C4-2B (cell line): ENCODE measurements at regions not wholly inside any gene's neighbourhood (a gene's known extent, or its start where the extent isn't known, plus 50 kb on each side); places are given as distances from the start of the nearest gene placed in this dataset.

Experiments
- H3K27ac ChIP-seq: fragments of 450-650 bp; 2 replicates; pipeline ENCODE4 v1.5.1; 2017
- ZFX ChIP-seq: fragments of 450-650 bp; IDR thresholded peaks from 2 replicates; pipeline ENCODE4 v1.6.1; 2017
- TF ChIP-seq, protein P1 (sequence below): fragments of 450-650 bp; conservative IDR thresholded peaks from 2 replicates; pipeline ENCODE4 v1.5.1; 2017; ENCODE audit warnings: mild to moderate bottlenecking

DNA sequence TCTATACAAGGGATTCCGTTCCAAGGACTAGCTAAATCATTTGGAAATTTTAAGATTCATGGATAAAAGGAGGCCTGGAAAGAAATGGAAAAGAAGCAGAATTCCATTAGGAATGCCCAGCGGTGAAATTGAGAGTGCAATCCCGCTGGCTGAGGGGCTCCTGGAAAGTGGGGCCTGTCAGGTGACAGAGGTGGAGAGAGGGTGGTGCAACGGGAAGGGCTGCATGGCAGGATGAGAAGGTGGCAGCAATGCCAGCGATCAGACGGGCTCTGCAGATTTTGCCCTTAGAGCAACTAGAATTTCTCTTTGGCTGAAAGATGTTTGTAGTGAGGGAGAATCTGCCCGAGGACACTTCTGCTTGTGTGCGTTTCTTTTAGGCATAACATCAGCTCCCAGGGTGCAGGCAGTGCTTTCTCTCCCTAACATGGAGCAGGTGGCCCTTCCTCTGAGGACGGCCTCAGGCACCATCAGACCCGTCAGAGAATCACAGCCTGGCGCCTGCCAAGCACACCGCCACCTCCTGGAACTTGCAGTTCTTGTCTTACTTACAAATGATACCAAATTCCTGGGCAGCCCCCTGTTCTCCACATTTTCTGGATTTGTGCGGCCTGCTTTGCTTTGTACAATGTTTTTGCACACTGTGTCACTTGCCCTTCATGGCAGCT, 261.6 kb downstream of the NDUFA10 start:
- no peak for TF ChIP-seq ZFX
- TF ChIP-seq, protein P1, sequence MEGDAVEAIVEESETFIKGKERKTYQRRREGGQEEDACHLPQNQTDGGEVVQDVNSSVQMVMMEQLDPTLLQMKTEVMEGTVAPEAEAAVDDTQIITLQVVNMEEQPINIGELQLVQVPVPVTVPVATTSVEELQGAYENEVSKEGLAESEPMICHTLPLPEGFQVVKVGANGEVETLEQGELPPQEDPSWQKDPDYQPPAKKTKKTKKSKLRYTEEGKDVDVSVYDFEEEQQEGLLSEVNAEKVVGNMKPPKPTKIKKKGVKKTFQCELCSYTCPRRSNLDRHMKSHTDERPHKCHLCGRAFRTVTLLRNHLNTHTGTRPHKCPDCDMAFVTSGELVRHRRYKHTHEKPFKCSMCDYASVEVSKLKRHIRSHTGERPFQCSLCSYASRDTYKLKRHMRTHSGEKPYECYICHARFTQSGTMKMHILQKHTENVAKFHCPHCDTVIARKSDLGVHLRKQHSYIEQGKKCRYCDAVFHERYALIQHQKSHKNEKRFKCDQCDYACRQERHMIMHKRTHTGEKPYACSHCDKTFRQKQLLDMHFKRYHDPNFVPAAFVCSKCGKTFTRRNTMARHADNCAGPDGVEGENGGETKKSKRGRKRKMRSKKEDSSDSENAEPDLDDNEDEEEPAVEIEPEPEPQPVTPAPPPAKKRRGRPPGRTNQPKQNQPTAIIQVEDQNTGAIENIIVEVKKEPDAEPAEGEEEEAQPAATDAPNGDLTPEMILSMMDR: no peak; the same call in 1 of the 2 replicates

DNA sequence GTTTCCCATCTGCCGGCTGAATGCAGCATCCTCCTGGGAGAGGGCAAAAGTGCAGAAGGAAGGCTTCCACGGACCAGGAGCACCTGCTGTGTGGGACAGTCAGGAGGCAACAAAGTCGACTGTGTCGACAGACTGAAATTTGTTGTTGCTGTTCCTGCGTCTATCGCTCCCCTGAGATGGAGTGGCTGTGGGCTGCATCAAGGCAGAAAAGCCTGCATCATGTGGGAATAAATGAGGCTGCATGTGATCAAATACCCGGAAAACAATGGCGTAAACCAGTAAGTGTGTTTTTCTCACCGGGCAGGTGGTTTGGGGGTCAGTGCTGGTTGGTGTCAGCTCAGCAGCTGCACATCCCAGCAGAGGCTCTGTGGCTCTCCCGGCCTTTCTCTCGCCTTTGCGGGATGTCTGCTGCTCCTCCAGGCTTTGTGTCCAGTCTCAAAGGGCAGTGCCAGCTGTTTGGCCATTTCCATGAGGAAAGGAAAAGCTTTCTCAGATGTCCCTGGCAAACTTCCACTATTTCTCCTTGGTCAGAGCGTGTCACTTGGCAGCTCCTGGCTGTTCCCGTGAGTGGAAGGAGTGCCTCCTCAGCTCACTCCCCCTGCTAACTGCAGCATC, 262.4 kb downstream of the NDUFA10 start:
- no peak for TF ChIP-seq ZFX
- TF ChIP-seq, protein P1: no peak
- no peak overlapping the region for H3K27ac ChIP-seq

More for the DNA sequence above, 261.6 kb downstream of the NDUFA10 start:
- no peak overlapping the region for H3K27ac ChIP-seq

DNA sequence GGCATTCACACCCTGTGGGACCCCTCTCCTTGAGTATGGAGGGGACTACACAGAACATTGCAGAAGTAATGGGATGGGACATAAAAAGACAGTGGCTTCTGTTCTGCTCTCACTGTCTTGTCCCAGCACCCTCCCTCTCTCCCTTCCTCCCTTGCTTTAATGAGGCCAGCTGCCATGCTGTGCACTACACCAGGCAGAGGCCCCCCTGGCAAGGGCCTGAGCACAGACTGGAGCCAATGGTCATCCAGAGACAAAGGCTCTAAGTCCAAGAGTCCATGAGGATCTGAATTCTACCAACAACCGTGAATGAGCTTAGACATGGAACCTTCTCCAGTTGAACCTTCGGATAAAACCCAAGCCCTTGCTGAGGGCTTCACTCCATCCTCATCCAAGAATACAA, 263.0 kb downstream of the NDUFA10 start:
- TF ChIP-seq, protein P1: no peak
- no peak for TF ChIP-seq ZFX
- no peak overlapping the region for H3K27ac ChIP-seq

DNA sequence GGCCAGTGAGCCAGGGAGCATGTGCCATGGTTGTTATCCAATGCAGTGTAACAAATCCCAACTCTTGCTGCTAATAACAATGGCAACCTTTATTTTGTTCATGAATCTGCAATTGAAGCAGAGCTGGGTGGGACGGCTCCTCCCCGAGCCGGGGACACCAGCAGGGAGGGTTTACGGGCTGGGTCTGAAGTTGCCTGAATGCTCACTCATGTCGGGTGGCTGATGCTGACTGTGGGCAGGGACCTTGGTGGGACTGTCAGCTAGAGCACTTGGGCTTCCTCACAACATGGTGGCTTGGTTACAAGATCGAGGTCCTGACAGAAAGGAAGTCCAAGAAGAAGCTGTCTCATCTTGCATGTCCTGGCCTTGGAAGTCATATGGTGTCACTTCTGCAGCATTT, 264.5 kb downstream of the NDUFA10 start:
- TF ChIP-seq ZFX: no peak
- TF ChIP-seq, protein P1: no peak

DNA sequence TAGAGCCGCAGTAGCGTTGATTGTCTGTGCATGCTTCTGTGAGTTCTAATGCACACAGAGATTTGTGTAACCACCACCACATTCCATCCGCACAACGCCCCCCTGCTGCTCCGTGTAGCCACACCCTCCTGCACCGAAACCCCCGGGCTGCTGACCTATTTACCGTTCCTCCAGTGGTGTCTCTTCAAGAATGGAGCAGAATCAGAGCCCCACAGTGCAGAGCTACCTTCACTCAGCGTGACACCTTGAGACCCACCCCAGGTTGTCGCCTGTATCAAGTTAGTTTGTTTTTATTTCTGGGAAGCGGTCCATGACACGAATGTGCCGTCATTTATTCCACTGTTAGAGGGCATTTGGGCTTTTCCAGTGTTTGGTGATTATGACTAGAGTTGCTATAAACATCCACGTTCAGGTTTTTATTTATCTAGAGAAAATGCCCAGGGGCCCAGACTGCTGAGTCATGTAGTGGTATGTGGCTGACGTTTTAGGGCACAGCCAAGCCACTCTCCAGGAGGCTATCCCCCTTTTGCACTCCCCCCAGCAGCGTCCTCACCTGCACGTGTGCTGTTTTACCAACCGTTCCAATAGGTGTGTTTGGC, 266.8 kb downstream of the NDUFA10 start:
- H3K27ac ChIP-seq: no peak overlapping the region
- TF ChIP-seq, protein P1: no peak
- TF ChIP-seq ZFX: no peak

More for the DNA sequence above, 264.5 kb downstream of the NDUFA10 start:
- no peak overlapping the region for H3K27ac ChIP-seq

DNA sequence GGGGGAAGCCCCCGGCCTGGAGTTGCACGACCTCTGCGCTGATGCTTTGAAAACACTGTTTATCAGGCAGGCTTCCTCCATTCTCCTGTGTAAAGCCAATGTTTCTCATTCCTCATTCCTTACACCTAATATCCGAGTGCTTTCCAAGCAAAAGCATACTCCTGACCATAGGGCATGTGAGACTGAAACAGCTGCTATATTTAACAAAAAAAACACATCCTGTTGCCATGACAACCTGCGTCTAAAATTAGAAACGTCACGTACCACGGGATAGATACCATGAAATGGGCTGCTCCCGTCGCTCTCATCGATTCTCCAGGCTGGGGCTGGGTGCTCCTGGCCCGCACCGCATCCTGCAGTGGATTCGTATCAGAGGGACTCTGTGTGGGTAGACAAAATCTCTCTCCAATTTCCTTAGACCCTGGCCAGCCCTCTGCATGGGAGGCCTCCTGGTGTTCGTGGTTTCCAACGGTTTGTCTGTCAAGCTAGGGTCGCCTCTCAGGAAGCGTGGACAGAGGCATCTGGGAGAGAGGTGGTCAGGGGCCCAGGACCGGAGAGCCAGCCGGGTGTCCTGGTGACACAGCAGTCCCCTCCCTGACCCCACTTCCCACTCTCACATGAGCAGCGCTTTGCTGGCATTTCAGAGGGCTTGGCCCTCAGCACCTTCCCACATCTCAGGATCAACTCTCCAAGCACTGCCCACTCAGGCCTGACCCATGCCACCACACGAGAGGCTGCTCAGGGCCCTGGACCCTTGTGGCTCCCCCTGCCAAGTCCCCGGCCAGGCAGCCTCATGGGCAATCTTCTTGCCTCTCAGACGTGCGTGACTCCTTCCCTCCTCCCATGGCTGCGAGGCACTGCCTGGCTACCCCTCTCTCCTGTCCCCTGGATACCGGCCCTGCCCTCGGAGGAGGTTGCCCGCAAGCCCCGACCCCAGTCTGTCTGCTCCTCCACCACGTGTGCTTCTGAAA, 268.1 kb downstream of the NDUFA10 start:
- no peak overlapping the region for H3K27ac ChIP-seq
- TF ChIP-seq ZFX: no peak
- TF ChIP-seq, protein P1: no peak
